ENCODE measurements at regions not wholly inside any gene's neighbourhood (a gene's known extent, or its start where the extent isn't known, plus 50 kb on each side); places are given as distances from the start of the nearest gene placed in this dataset.

- Histone ChIP-seq H3K27me3 (no peaks in the 10 kb centered on the region), H3K9me3 (no peaks in the 10 kb centered on the region), H3K36me3 (no peaks in the 10 kb centered on the region), H3K4me1 (no peaks in the 10 kb centered on the region), H3K4me3 (no peak overlapping the region), H3K27ac (no peak overlapping the region)
- TF ChIP-seq CTCF (IDR thresholded peaks at IDR 0.05): no peak
- intact Hi-C loops (cut with DNase I): no loop called here
- no peak for DNase-seq (ENCODE audit: low spot score in 2 of 2)
Observed at GRCh38 chr2:105691947-105692390, 52.7 kb upstream of the NCK2 start.

- H3K27me3 ChIP-seq: no peaks in the 10 kb centered on the region
- H3K36me3 ChIP-seq: no peaks in the 10 kb centered on the region
- no peaks in the 10 kb centered on the region for H3K4me1 ChIP-seq
- no peak overlapping the region for H3K27ac ChIP-seq
- DNase-seq (ENCODE audit: low spot score in 2 of 2): no peak
- intact Hi-C loops (cut with DNase I): no loop called here
- H3K4me3 ChIP-seq: no peak overlapping the region
- no peaks in the 10 kb centered on the region for H3K9me3 ChIP-seq
- no peak for TF ChIP-seq CTCF (IDR thresholded peaks at IDR 0.05)
Observed at GRCh38 chr2:105690566-105690965, 54.1 kb upstream of the NCK2 start.

GRCh38 chr2:105689484-105689883 lies 55.2 kb upstream of the NCK2 start:
- no peak for TF ChIP-seq CTCF (IDR thresholded peaks at IDR 0.05)
- intact Hi-C loops (cut with DNase I): no loop called here

GRCh38 chr2:105688946-105689345 lies 55.8 kb upstream of the NCK2 start:
- no peak overlapping the region for H3K4me3 ChIP-seq
- H3K4me1 ChIP-seq: no peaks in the 10 kb centered on the region
- no peaks in the 10 kb centered on the region for H3K9me3 ChIP-seq
- H3K27ac ChIP-seq: no peak overlapping the region
- no peak for DNase-seq (ENCODE audit: low spot score in 2 of 2)
- no peak for TF ChIP-seq CTCF (IDR thresholded peaks at IDR 0.05)
- intact Hi-C loops (cut with DNase I): no loop called here
- H3K36me3 ChIP-seq: no peaks in the 10 kb centered on the region
- H3K27me3 ChIP-seq: no peaks in the 10 kb centered on the region

More at GRCh38 chr2:105689484-105689883, 55.2 kb upstream of the NCK2 start:
- H3K36me3 ChIP-seq: no peaks in the 10 kb centered on the region
- no peaks in the 10 kb centered on the region for H3K27me3 ChIP-seq
- no peaks in the 10 kb centered on the region for H3K4me1 ChIP-seq
- no peak overlapping the region for H3K27ac ChIP-seq
- no peak for DNase-seq (ENCODE audit: low spot score in 2 of 2)
- no peak overlapping the region for H3K4me3 ChIP-seq
- H3K9me3 ChIP-seq: no peaks in the 10 kb centered on the region

- Histone ChIP-seq H3K27ac (no peak overlapping the region), H3K9me3 (no peaks in the 10 kb centered on the region), H3K36me3 (no peaks in the 10 kb centered on the region), H3K4me3 (no peak overlapping the region), H3K4me1 (no peaks in the 10 kb centered on the region), H3K27me3 (no peaks in the 10 kb centered on the region)
- TF ChIP-seq CTCF (IDR thresholded peaks at IDR 0.05): no peak
- intact Hi-C loops (cut with DNase I): no loop called here
- DNase-seq (ENCODE audit: low spot score in 2 of 2): no peak
Observed at GRCh38 chr2:105686588-105686987, 58.1 kb upstream of the NCK2 start.

GRCh38 chr2:105683011-105683492 lies 61.7 kb upstream of the NCK2 start:
- Histone ChIP-seq H3K36me3 (no peaks in the 10 kb centered on the region), H3K9me3 (no peaks in the 10 kb centered on the region), H3K4me1 (no peaks in the 10 kb centered on the region), H3K27ac (no peak overlapping the region), H3K27me3 (no peaks in the 10 kb centered on the region), H3K4me3 (no peak overlapping the region)
- TF ChIP-seq CTCF (IDR thresholded peaks at IDR 0.05): no peak
- DNase-seq (ENCODE audit: low spot score in 2 of 2): no peak
- intact Hi-C loops (cut with DNase I): no loop called here

Measured in ascending aorta (tissue), 2 donors.